Activated CD4-positive, alpha-beta T cell treated with anti-CD3 and anti-CD28 coated beads, Interleukin-2, amount 50 U/mL, for 4 hours (primary cell): ENCODE measurements at regions not wholly inside any gene's neighbourhood (a gene's known extent, or its start where the extent isn't known, plus 50 kb on each side); places are given as distances from the start of the nearest gene placed in this dataset.
"Not testable (repeated sequence)": the region's sequence is repeated elsewhere in the genome, so short reads cannot be mapped to it uniquely, and the experiment has no call there.

Source experiments
- DNase-seq, 2 experiments: peaks; one replicate each; pipeline ENCODE4 v3.0.0-alpha.2; 2020

DNA sequence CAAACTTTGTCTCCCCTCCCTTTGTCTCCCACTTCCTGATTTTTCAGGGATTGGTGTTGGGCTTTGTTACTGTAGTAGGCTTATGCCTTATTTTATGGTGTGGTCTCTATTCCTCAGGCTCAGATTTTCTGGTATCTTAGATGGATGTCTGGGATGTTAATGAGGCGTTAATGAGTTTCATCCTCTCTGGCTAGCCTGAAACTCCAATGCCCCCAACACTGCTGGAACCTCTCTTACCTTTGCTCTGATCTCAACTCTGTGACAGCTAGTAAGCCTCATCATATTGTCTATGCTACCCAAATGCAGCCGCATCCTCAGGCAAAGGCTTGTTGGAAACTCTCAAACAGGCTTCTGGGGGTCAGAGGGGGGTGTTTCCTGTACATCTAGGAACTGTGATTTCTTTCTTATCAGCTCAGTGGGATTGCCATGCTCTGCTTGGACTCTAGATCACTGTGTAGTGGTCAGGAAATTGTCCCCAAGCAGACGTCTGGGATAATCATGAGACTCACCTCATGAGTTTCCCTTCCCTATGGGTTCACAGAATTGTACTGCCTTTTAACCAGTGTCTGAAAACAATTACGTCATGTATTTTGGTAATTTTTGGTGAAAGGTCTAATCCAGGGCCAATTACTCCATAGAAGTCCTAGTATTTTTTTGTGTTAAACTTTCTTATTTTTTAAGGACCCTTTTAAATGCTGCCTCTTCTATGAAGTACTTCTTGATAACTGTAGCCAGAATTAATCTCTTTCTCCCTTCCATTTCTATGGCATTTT, 88.8 kb upstream of the TRPC7 start:
- no peak for DNase-seq

- DNase-seq = no peak
These were observed 87.9 kb upstream of the TRPC7 start for GRCh38 chr5:136453199-136453598.

DNA sequence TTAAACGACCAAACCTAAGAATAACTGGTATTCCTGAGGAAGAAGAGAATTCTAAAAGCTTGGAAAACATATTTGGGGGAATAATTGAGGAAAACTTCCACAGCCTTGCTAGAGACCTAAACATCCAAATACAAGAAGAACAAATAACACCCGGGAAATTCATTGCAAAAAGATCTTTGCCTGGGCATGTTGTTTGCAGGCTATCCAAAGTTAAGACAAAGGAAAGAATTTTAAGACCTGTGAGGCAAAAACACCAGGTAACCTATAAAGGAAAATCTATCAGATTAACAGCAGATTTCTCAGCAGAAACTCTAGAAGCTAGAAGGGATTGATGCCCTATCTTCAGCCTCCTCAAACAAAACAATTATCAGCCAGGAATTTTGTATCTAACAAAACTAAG, 82.2 kb upstream of the TRPC7 start:
- not testable (repeated sequence) for DNase-seq

GRCh38 chr5:136446565-136446964, 81.2 kb upstream of the TRPC7 start:
- no peak for DNase-seq

GRCh38 chr5:136444099-136444498, 78.8 kb upstream of the TRPC7 start:
- DNase-seq = not testable (repeated sequence)

GRCh38 chr5:136439367-136439766, 74.0 kb upstream of the TRPC7 start:
- no peak for DNase-seq

DNA sequence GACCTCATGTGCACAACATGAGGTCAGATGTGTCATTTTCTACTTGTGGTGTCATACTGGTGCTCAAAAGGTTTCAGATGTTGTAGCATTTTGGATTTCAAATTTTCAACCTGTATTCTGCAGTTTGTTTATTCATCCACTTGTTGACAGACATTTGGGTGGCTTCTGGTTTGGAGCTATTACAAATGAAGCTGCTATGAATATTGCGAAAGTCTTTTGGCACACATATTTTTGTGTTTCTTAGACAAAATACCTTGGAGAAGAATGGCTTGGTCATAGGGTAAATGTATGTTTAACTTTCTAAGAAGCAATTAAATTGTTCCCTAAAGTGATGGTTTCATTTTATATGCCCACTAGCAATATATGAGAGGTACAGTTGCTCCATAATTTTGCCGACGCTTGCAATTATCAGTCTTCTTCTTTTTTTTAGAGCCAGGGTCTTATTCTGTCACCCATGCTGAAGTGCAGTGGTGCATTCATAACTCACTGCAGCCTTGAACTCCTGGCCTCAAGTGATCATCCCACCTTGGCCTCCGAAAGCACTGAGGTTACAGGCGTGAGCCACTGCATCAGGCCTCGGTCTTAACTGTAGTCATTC, 70.7 kb upstream of the TRPC7 start:
- DNase-seq = no peak

- DNase-seq = no peak
These were observed 69.5 kb upstream of the TRPC7 start for GRCh38 chr5:136434795-136435194.

GRCh38 chr5:136432705-136433104, 67.4 kb upstream of the TRPC7 start:
- DNase-seq = no peak

GRCh38 chr5:136430081-136430480, 64.7 kb upstream of the TRPC7 start:
- DNase-seq = no peak

DNA sequence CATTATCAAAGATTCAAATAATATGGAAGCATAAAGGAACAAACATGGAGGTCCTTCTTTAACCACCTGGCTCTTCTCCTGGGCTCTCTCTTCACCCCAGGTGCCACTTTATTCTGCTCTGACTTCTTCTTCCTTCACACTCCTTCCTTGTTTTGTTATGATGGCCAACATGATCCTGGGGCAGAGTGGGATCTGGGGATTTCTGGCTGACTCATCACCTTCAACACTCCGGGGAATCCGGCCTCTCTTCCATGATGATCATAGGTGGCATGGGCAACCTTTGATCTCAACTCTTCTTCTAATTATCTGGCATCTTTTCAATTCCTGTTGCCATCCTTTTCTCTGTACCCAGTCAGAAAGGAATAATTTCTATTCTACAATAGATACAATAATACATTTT, 62.1 kb upstream of the TRPC7 start:
- no peak for DNase-seq

GRCh38 chr5:136425921-136426320, 60.6 kb upstream of the TRPC7 start:
- DNase-seq = no peak

DNA sequence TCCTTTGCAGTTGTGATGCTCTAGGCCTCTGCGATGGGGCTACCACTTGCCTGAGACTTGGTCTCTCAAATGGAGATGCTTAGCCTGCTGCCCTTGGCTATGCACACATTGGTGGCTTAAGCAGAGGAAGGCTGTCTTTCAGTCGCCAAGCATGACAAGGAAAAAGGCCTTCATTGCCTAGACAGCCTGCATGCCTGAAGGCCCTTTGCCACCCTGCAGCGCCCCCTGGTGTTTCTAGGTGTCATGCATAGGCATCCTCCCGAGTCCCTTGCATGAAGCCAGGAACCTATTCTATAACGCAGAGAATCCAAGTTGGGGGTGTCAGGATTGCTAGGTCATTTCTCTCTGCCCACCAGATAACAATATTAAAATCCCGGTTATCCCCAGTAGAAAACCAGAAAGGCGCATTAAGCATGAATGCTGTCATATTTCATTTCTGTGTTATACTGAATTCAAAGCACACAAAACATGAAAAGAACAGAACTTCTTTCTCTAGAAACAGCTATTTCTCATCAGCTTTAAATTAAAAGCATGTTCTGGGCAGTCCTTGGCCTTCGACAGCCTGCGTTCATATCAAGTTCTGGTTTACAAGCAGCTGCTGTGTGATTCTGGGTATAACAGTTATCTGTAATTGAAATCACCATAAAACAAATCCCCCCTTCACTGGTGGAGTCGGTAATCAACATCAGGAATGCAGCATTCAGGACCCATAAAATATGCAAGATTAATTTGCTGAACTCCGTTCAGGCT, 59.7 kb upstream of the TRPC7 start:
- DNase-seq = peak in 1 of 2 experiments; percentile 4

DNA sequence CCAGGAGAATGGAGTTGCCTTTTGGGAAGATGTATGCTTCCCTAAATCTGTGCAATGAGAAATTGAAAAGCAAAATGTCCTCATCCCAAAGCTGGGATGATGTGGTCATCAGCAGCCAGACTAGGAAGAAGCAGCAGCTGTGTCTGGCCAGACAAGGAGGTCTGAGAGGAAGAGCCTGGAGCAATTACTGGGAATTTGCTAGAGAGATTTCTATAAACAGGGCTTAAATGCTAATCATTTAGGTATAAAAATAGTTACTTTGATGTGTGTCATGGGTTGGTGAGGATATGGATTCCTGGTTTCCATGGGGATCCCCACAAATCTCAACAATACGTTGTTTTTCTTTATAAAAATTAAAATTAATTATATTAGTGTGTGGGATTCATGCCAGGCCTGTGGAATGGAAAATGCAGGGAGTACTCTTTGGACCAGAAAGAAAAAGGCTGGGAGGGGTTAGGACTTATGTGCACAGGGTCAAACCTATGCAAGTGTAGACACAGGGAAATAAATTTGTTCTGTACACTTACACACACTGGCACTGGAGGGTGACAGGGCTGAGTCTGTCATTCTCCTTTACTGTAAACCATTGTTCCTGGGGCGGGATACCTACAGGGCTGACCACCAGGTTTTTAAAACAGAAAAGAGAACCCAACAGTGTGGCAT, 58.7 kb upstream of the TRPC7 start:
- DNase-seq = no peak

- DNase-seq = no peak
These were observed 55.0 kb upstream of the TRPC7 start for GRCh38 chr5:136420168-136420898.

DNA sequence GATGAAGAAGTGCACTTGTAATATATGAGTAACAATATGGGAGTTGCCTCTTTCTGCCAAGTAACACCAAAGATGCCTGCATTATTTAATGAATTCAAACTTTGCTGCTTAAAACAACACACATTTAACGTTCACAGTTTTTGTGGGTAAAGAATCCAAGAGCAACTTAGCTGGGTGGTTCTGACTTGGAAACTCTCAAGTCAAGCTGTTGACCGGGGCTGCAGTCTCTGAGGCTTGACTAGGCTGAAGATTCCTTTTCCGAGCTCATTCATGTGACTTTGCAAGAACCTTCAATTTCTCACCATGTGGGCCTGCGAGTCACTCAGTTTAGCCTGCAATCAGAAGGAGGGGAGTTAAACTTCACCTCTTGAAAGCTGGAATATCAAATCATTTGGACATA, 53.0 kb upstream of the TRPC7 start:
- no peak for DNase-seq
